IPS DF 4.7 (cell line): ENCODE measurements at regions not wholly inside any gene's neighbourhood (a gene's known extent, or its start where the extent isn't known, plus 50 kb on each side); places are given as distances from the start of the nearest gene placed in this dataset.
A peak's percentile ranks its signal among the peaks of the same experiment; 100 is the strongest.
"Not testable (repeated sequence)": the region's sequence is repeated elsewhere in the genome, so short reads cannot be mapped to it uniquely, and the experiment has no call there.

ENCODE experiments used
- DNase-seq: peaks from one replicate; pipeline ENCODE4 v3.0.0-alpha.2; 2013; ENCODE audit warnings: low spot score; ENCODE audit errors: extremely low read depth

- DNase-seq = no peak
Observed at GRCh38 chr6:141395443-141396008, 737.2 kb upstream of the GJE1 start.

GRCh38 chr6:141394565-141395051, 738.1 kb upstream of the GJE1 start:
- DNase-seq = no peak

GRCh38 chr6:141394125-141394536, 738.6 kb upstream of the GJE1 start:
- DNase-seq = no peak

- DNase-seq = no peak
Observed at GRCh38 chr6:141393405-141394124, 739.2 kb upstream of the GJE1 start.

GRCh38 chr6:141391135-141391534, 741.6 kb upstream of the GJE1 start:
- not testable (repeated sequence) for DNase-seq

GRCh38 chr6:141388666-141389065, 744.1 kb upstream of the GJE1 start:
- DNase-seq = peak; percentile 69

GRCh38 chr6:141370438-141370837, 762.3 kb upstream of the GJE1 start:
- DNase-seq = no peak

GRCh38 chr6:141366796-141367195, 765.9 kb upstream of the GJE1 start:
- not testable (repeated sequence) for DNase-seq

- no peak for DNase-seq
Observed at GRCh38 chr6:141364694-141365093, 768.0 kb upstream of the GJE1 start.

- DNase-seq = no peak
Observed at GRCh38 chr6:141364232-141364631, 768.5 kb upstream of the GJE1 start.

- no peak for DNase-seq
Observed at GRCh38 chr6:141361559-141361958, 771.2 kb upstream of the GJE1 start.

GRCh38 chr6:141359953-141360352, 772.8 kb upstream of the GJE1 start:
- DNase-seq = no peak

- DNase-seq = no peak
Observed at GRCh38 chr6:141354191-141354955, 778.4 kb upstream of the GJE1 start.

GRCh38 chr6:141351721-141352120, 781.0 kb upstream of the GJE1 start:
- DNase-seq = no peak

- no peak for DNase-seq
Observed at GRCh38 chr6:141349710-141350109, 783.0 kb upstream of the GJE1 start.

- DNase-seq = no peak
Observed at GRCh38 chr6:141347906-141348492, 784.7 kb upstream of the GJE1 start.

- DNase-seq = no peak
Observed at GRCh38 chr6:141347086-141347485, 785.6 kb upstream of the GJE1 start.

GRCh38 chr6:141346535-141346934, 786.2 kb upstream of the GJE1 start:
- DNase-seq = no peak

- DNase-seq = no peak
Observed at GRCh38 chr6:141337191-141337590, 795.5 kb upstream of the GJE1 start.

- DNase-seq = no peak
Observed at GRCh38 chr6:141335477-141336273, 797.0 kb upstream of the GJE1 start.

GRCh38 chr6:141326925-141327324, 805.8 kb upstream of the GJE1 start:
- DNase-seq = no peak
